LNCaP clone FGC (cell line): ENCODE measurements at regions not wholly inside any gene's neighbourhood (a gene's known extent, or its start where the extent isn't known, plus 50 kb on each side); places are given as distances from the start of the nearest gene placed in this dataset.
"Not testable (repeated sequence)": the region's sequence is repeated elsewhere in the genome, so short reads cannot be mapped to it uniquely, and the experiment has no call there.

ENCODE experiments used
- DNase-seq: peaks from one replicate; pipeline ENCODE4 v3.0.0-alpha.2; 2011; ENCODE audit warnings: low read depth
- H3K4me3 ChIP-seq: 2 replicates; pipeline ENCODE4 v1.5.1; 2011; ENCODE audit warnings: mild to moderate bottlenecking, low read depth, low read length, control low read depth
- TF ChIP-seq, protein P1 (sequence below): IDR thresholded peaks from 2 replicates; pipeline ENCODE4 v1.5.1; 2012; ENCODE audit warnings: mild to moderate bottlenecking; ENCODE audit not compliant: control insufficient read depth, insufficient read depth; ENCODE audit errors: extremely low read depth

DNA sequence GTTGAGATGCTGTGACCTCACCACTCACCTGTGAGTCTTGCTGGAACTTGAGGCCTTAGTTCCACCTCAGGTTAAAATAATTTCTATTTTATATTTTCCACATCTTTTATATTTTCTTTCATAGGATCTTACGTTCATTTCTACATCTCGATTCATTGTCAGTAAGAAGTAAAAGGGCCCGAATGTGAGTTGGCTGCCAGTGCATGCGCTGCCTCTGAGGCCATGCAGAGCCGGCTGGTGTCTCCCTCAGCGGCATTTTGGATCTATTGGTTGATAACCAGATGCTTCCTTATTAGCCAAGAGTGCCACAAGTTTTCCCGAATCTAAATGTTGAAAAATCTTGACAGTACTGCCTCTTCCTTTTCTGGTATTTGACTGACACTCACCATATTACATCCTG is 347.3 kb downstream of the TEX29 start:
- DNase-seq, result no peak
- TF ChIP-seq, protein P1, sequence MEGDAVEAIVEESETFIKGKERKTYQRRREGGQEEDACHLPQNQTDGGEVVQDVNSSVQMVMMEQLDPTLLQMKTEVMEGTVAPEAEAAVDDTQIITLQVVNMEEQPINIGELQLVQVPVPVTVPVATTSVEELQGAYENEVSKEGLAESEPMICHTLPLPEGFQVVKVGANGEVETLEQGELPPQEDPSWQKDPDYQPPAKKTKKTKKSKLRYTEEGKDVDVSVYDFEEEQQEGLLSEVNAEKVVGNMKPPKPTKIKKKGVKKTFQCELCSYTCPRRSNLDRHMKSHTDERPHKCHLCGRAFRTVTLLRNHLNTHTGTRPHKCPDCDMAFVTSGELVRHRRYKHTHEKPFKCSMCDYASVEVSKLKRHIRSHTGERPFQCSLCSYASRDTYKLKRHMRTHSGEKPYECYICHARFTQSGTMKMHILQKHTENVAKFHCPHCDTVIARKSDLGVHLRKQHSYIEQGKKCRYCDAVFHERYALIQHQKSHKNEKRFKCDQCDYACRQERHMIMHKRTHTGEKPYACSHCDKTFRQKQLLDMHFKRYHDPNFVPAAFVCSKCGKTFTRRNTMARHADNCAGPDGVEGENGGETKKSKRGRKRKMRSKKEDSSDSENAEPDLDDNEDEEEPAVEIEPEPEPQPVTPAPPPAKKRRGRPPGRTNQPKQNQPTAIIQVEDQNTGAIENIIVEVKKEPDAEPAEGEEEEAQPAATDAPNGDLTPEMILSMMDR, result no peak
- no peak overlapping the region for H3K4me3 ChIP-seq

DNA sequence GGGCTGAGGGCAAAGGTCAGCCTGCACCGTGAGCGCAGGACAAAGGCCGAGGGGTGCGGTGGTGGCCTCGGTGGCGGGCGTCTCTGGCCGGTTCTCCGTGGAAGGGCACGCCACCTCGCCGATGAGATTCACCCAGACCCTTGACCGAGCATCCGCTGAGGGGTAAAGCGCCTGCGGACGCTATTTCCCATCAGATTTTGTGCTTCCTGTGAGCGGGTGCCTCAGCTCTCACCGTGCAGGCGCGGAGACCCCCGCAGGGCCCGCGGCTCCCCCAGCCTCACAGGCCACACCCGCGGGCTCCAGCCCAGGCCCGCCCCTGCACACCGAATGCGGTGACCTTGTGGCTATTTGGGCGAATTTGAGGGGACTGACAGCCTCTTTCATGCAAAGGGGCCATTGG is 348.0 kb downstream of the TEX29 start:
- TF ChIP-seq, protein P1, result no peak
- DNase-seq, result no peak

DNA sequence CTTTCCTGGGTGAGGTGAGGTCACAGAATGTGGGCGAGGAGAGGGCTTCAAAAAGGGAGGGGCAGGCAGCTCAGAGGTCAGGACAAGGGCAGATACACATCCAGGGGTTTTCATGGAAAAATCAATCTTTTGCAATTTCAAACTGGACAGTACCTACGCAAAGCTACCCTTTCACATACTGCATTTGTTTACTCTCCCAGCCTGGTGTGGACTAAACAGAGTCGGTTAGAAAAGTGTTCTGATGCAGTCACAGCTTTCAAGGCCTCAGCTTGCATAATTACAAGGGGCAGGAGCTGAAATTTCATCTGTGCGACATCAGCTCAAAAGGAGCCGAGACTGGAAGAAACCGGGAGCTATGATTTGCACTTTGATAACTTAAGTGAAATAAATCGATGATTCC is 351.8 kb downstream of the TEX29 start:
- not testable (repeated sequence) for DNase-seq, H3K4me3 ChIP-seq

More for the DNA sequence above, 348.0 kb downstream of the TEX29 start:
- H3K4me3 ChIP-seq, result no peak overlapping the region

DNA sequence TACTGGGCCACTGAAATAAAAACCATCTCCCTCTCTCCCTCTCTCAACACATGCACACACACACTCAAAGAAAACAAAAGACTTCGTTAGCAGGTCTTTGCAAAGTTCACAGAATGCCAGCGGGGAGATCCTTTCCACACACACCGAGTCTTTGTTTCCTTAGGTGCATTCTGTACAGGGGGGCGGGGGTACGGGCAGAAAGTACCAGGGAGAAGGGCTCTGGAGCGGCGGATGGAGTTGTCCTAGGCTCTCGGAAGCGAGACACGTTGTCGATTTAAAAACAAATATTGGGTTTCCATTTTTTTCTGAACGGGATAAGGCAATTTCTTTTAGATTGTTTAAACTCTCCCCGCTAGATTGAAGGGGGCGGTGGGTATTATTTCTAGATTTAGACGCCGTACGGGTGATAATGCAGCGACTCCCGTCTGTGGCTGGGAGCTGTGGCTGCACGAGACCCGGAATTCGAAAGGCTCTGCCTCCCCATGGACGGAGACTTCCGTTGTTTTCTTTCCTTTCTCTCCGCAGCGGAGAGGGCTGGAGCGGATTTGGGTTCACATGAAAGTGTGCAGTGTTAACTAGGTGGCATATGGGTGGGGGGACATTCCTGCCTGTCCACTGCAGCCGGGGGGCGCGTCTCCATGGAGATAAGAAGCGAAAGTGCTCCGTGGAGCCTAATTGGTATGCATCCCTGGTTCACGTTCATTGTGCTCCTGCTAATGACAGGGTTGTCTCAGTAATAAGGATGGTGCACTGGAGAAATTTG is 357.9 kb downstream of the TEX29 start:
- not testable (repeated sequence) for DNase-seq, H3K4me3 ChIP-seq

- H3K4me3 ChIP-seq, DNase-seq: not testable (repeated sequence)
These were observed 359.2 kb downstream of the TEX29 start for GRCh38 chr13:111679645-111680044.

DNA sequence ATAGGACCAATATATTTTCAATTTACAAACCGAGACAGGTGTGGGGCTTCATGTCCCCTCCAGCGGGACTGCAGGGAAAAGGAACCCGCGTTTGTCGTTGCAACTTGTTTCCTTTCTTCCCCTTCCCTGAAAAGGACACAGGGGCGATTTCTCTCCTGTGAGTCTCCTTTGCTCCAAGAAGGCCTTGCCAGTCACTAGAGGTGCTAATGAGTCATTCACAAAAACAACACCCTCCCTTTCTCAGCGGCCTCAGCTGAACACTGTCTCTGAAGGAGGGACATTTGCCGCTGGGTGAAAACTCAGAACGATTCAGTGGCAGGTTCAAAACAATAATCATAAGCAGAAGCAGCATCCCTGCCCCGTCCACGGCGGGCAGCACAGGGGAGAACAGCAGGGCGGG is 359.7 kb downstream of the TEX29 start:
- H3K4me3 ChIP-seq, DNase-seq: not testable (repeated sequence)

DNA sequence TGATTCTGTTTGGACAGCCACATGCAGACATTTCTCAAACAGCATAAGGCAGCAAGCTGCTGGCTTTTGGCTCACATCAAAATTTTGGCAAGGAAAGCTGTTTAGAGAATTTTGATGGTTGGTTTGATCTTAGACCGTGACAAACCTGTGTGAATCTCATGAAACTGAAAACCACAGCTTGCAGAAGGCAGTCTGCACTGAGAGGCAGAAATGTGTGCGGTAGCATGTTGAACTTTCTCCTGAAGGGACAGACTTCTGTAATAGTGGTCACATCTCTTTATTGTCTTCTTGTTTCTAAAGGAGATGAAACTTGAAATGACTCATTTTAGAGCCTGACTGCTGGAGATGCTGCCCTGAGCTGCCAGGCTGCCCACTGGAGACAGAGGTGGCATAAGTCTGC is 371.6 kb downstream of the TEX29 start:
- not testable (repeated sequence) for H3K4me3 ChIP-seq, DNase-seq

GRCh38 chr13:111696121-111696520 is 370.8 kb upstream of the SOX1 start:
- H3K4me3 ChIP-seq, DNase-seq: not testable (repeated sequence)

GRCh38 chr13:111702059-111702458 is 364.9 kb upstream of the SOX1 start:
- DNase-seq, H3K4me3 ChIP-seq: not testable (repeated sequence)
